Stimulated activated CD4-positive, alpha-beta T cell treated with anti-CD3 and anti-CD28 coated beads, Interleukin-1b, Interleukin-23, amount 100 ng/mL, for 48 hours (primary cell): ENCODE measurements at regions not wholly inside any gene's neighbourhood (a gene's known extent, or its start where the extent isn't known, plus 50 kb on each side); places are given as distances from the start of the nearest gene placed in this dataset.

ENCODE experiments used
- DNase-seq: peaks from one replicate; pipeline ENCODE4 v3.0.0-alpha.2; 2020

- DNase-seq: no peak
These were observed 833.5 kb downstream of the DHX35 start for GRCh38 chr20:39795401-39796272.

- no peak for DNase-seq
These were observed 830.2 kb downstream of the DHX35 start for GRCh38 chr20:39792334-39792733.

- no peak for DNase-seq
These were observed 827.3 kb downstream of the DHX35 start for GRCh38 chr20:39789411-39789810.

- DNase-seq: no peak
These were observed 823.2 kb downstream of the DHX35 start for GRCh38 chr20:39785252-39785917.

GRCh38 chr20:39784693-39785092 lies 822.5 kb downstream of the DHX35 start:
- DNase-seq: no peak

GRCh38 chr20:39778847-39779604 lies 816.9 kb downstream of the DHX35 start:
- no peak for DNase-seq

GRCh38 chr20:39778431-39778830 lies 816.3 kb downstream of the DHX35 start:
- DNase-seq: no peak

GRCh38 chr20:39777610-39778009 lies 815.5 kb downstream of the DHX35 start:
- no peak for DNase-seq

GRCh38 chr20:39775110-39775509 lies 813.0 kb downstream of the DHX35 start:
- DNase-seq: no peak

- no peak for DNase-seq
These were observed 811.3 kb downstream of the DHX35 start for GRCh38 chr20:39773380-39774000.

- no peak for DNase-seq
These were observed 805.2 kb downstream of the DHX35 start for GRCh38 chr20:39767352-39767751.

- no peak for DNase-seq
These were observed 804.2 kb downstream of the DHX35 start for GRCh38 chr20:39766333-39766732.

GRCh38 chr20:39762716-39763115 lies 800.6 kb downstream of the DHX35 start:
- no peak for DNase-seq

GRCh38 chr20:39758876-39759275 lies 796.7 kb downstream of the DHX35 start:
- DNase-seq: no peak

GRCh38 chr20:39756828-39757227 lies 794.7 kb downstream of the DHX35 start:
- DNase-seq: no peak

- DNase-seq: no peak
These were observed 794.2 kb downstream of the DHX35 start for GRCh38 chr20:39756369-39756768.

- DNase-seq: no peak
These were observed 790.2 kb downstream of the DHX35 start for GRCh38 chr20:39752262-39752876.

- no peak for DNase-seq
These were observed 789.5 kb downstream of the DHX35 start for GRCh38 chr20:39751557-39752137.

GRCh38 chr20:39745380-39745779 lies 783.2 kb downstream of the DHX35 start:
- DNase-seq: no peak

- DNase-seq: no peak
These were observed 776.5 kb downstream of the DHX35 start for GRCh38 chr20:39738651-39739050.

GRCh38 chr20:39736434-39737327 lies 774.5 kb downstream of the DHX35 start:
- DNase-seq: no peak
